ENCODE measurements at regions not wholly inside any gene's neighbourhood (a gene's known extent, or its start where the extent isn't known, plus 50 kb on each side); places are given as distances from the start of the nearest gene placed in this dataset.

GRCh38 chr7:138345567-138345966 lies 114.5 kb upstream of the TRIM24 start:
- no peaks in the 10 kb centered on the region for H3K9me3 ChIP-seq
- H3K4me3 ChIP-seq = no peak overlapping the region
- TF ChIP-seq CTCF (IDR thresholded peaks at IDR 0.05) = no peak
- DNase-seq (no peak), ATAC-seq (no peak), FAIRE-seq (no peak)
- WGBS, 2 donors = 69 to 78% methylated on average over 3 of the region's 3 CpGs
- no peaks in the 10 kb centered on the region for H3K36me3 ChIP-seq
- H3K27ac ChIP-seq = no peak overlapping the region
- intact Hi-C loops (cut with DNase I) = no loop called here
- H3K4me1 ChIP-seq = no peaks in the 10 kb centered on the region
- no peaks in the 10 kb centered on the region for H3K27me3 ChIP-seq

- no peak for ATAC-seq
- intact Hi-C loops (cut with DNase I) = no loop called here
- 93 to 97% methylated on average over 2 of the region's 2 CpGs for WGBS, 2 donors
- no peaks in the 10 kb centered on the region for H3K27me3 ChIP-seq
- TF ChIP-seq CTCF (IDR thresholded peaks at IDR 0.05) = no peak
- H3K27ac ChIP-seq = no peak overlapping the region
- no peaks in the 10 kb centered on the region for H3K9me3 ChIP-seq
- DNase-seq = no peak
- H3K4me1 ChIP-seq = no peaks in the 10 kb centered on the region
- no peak overlapping the region for H3K4me3 ChIP-seq
- no peaks in the 10 kb centered on the region for H3K36me3 ChIP-seq
- FAIRE-seq = no peak
Observed at GRCh38 chr7:138346975-138347374, 113.1 kb upstream of the TRIM24 start.

- H3K9me3 ChIP-seq = no peaks in the 10 kb centered on the region
- intact Hi-C loops (cut with DNase I) = no loop called here
- no peak for TF ChIP-seq CTCF (IDR thresholded peaks at IDR 0.05)
- FAIRE-seq (no peak), ATAC-seq (no peak), DNase-seq (no peak)
- H3K4me1 ChIP-seq = no peaks in the 10 kb centered on the region
- no peaks in the 10 kb centered on the region for H3K27me3 ChIP-seq
- H3K27ac ChIP-seq = no peak overlapping the region
- WGBS, 2 donors = 93 to 94% methylated on average over 6 of the region's 6 CpGs
- no peaks in the 10 kb centered on the region for H3K36me3 ChIP-seq
- H3K4me3 ChIP-seq = no peak overlapping the region
Observed at GRCh38 chr7:138349841-138350700, 110.0 kb upstream of the TRIM24 start.

- FAIRE-seq = no peak
- Histone ChIP-seq H3K4me1 (no peaks in the 10 kb centered on the region), H3K27me3 (no peaks in the 10 kb centered on the region), H3K4me3 (no peak overlapping the region), H3K9me3 (no peaks in the 10 kb centered on the region), H3K27ac (no peak overlapping the region), H3K36me3 (no peaks in the 10 kb centered on the region)
- ATAC-seq = no peak
- no peak for DNase-seq
- intact Hi-C loops (cut with DNase I) = no loop called here
- 85 to 90% methylated on average over 2 of the region's 2 CpGs for WGBS, 2 donors
- TF ChIP-seq CTCF (IDR thresholded peaks at IDR 0.05) = no peak
Observed at GRCh38 chr7:138350701-138351357, 109.2 kb upstream of the TRIM24 start.
